Choroid plexus epithelial cell (primary cell): ENCODE measurements at regions not wholly inside any gene's neighbourhood (a gene's known extent, or its start where the extent isn't known, plus 50 kb on each side); places are given as distances from the start of the nearest gene placed in this dataset.
A peak's percentile ranks its signal among the peaks of the same experiment; 100 is the strongest.

ENCODE experiments used
- DNase-seq: peaks from one replicate; pipeline ENCODE4 v3.0.0-alpha.2; 2010; ENCODE audit warnings: low read depth
- H3K4me3 ChIP-seq: 2 replicates; pipeline ENCODE4 v1.5.1; 2011; ENCODE audit warnings: low read depth, mild to moderate bottlenecking, control low read depth, low read length, moderate library complexity
- TF ChIP-seq, protein P1 (sequence below): conservative IDR thresholded peaks from 2 replicates; pipeline ENCODE4 v1.5.1; 2011; ENCODE audit warnings: low read depth, mild to moderate bottlenecking, control low read depth, inconsistent platforms, low read length, moderate library complexity

DNA sequence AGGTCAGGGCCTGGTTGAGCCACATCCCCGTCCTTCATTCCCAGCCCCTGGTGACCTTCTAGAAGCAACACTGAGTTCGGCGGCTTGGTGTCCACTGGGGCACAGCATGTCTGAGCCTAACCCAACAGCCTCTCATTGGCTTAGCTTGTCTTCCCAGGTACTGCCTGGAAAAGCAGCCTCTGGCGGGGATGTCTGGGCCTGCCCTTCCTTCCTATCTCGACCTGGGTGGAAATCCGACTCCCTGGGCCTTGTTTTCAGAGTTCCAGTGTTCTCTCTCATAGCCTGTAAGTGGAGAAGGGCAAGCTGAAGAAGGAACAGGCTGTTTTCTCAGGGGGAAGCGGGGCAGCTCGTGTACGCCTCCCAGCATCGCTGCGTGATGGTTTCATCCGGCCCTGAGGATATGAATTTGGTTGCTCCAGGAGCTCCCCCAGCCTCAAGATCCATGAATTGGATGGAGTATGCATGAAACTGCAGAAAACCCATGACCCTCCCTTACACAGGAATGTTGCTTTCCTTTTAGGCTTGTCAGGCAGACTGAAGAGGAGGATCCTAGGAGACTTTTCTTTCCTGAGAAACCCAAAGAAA is 116.5 kb upstream of the IRF2BP2 start:
- DNase-seq = peak; percentile 62
- TF ChIP-seq, protein P1, sequence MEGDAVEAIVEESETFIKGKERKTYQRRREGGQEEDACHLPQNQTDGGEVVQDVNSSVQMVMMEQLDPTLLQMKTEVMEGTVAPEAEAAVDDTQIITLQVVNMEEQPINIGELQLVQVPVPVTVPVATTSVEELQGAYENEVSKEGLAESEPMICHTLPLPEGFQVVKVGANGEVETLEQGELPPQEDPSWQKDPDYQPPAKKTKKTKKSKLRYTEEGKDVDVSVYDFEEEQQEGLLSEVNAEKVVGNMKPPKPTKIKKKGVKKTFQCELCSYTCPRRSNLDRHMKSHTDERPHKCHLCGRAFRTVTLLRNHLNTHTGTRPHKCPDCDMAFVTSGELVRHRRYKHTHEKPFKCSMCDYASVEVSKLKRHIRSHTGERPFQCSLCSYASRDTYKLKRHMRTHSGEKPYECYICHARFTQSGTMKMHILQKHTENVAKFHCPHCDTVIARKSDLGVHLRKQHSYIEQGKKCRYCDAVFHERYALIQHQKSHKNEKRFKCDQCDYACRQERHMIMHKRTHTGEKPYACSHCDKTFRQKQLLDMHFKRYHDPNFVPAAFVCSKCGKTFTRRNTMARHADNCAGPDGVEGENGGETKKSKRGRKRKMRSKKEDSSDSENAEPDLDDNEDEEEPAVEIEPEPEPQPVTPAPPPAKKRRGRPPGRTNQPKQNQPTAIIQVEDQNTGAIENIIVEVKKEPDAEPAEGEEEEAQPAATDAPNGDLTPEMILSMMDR = no peak
- H3K4me3 ChIP-seq = no peak overlapping the region

- no peak for DNase-seq
- H3K4me3 ChIP-seq = no peak overlapping the region
- TF ChIP-seq, protein P1 = no peak
Measured at GRCh38 chr1:234725177-234726132, 115.5 kb upstream of the IRF2BP2 start.

GRCh38 chr1:234724516-234725176 is 114.7 kb upstream of the IRF2BP2 start:
- TF ChIP-seq, protein P1 = no peak
- H3K4me3 ChIP-seq = no peak overlapping the region
- DNase-seq = no peak

- H3K4me3 ChIP-seq = peak overlapping the region; percentile 4
- TF ChIP-seq, protein P1 = no peak
Measured at GRCh38 chr1:234722904-234723720, 113.1 kb upstream of the IRF2BP2 start.

DNA sequence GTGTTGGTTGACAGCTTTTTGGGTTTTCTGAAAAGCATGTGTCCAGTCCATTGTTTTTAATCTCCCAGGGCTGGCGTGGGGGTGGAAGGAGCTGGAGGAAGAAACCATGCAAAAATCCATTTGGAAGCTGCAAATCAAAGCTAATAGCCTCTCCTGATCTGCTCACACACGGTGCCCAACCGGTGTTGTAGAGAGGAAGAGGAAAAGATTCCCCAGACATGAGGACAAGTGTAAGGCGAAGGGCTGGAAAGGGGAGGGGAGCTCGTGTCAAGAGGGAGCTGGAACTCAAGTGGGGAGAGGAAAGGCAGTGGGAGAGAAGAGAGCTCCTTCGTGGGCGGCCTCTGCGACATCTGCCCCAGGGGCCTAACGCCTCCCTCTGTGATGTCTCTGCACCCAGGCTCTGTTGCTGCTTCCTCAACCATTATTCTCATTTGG is 112.3 kb upstream of the IRF2BP2 start:
- DNase-seq = no peak
- no peak overlapping the region for H3K4me3 ChIP-seq
- TF ChIP-seq, protein P1 = no peak

More at GRCh38 chr1:234722904-234723720, 113.1 kb upstream of the IRF2BP2 start:
- peak; percentile 94 for DNase-seq
